NCI-H1694 (cell line): ENCODE measurements at regions not wholly inside any gene's neighbourhood (a gene's known extent, or its start where the extent isn't known, plus 50 kb on each side); places are given as distances from the start of the nearest gene placed in this dataset.
"Not testable (repeated sequence)": the region's sequence is repeated elsewhere in the genome, so short reads cannot be mapped to it uniquely, and the experiment has no call there.

ENCODE experiments used
- DNase-seq: peaks from one replicate; lab custom pipeline; 2025; lab: John Stamatoyannopoulos, UW

- no peak for DNase-seq
Observed at GRCh38 chr10:65032867-65033769, 1511.9 kb downstream of the REEP3 start.

DNA sequence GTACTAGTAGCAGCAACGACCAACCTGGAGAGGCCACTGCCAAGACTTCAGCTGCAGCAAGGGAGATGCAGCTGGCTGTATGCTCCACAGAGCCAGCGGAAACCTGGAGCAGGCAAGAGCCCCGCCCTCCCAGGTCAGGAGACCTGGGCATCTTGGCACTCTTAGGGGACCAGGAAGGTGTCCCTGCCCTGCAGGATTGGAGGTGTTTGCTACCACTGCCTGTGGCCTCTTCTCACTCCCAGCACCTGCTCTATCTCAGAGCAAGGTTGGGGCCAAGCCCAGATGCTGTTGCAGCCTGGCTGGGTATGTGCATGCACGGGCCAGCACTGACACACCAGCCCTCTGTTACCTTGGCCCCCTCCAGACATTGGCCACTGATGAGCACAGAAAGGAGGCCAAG, 1512.8 kb downstream of the REEP3 start:
- no peak for DNase-seq

DNA sequence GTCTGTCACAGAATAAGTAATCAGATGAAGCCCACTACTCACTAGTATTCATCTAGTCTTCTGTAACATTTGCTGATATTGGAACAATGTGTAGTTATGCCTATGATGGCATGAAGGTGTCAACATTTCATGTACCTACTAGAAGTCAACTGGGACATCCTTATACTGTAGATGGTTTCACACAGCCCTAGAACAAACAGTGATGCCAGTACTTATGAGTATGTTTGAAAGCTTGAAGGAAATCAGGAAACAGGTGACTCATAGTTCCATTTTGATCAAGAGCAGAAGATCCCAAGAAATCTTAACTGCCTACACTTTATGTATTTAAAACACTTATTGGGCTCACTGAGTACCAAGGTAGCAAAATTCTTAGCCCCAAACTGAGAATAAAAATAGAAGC, 1519.6 kb downstream of the REEP3 start:
- DNase-seq = no peak

DNA sequence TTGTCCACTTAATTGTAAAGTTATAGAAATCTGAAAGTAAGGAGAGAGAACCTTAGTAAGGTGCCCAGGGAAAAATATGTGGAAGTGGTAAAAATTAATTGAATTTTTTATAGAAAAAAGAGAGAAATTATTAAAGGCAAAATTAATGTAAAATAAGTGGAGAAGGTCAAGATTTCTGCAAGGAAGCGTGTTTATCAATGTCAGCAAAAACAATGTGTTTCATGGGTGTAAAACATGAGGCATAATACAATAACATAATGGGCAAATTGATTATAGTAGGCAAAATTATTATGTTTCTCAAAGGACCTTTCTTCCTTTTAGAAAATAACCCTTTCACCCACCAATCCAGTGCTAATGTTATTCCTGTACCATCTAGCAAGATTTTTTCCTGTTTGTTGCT, 1520.1 kb downstream of the REEP3 start:
- DNase-seq = no peak

GRCh38 chr10:65042496-65042895, 1521.3 kb downstream of the REEP3 start:
- DNase-seq = no peak

DNA sequence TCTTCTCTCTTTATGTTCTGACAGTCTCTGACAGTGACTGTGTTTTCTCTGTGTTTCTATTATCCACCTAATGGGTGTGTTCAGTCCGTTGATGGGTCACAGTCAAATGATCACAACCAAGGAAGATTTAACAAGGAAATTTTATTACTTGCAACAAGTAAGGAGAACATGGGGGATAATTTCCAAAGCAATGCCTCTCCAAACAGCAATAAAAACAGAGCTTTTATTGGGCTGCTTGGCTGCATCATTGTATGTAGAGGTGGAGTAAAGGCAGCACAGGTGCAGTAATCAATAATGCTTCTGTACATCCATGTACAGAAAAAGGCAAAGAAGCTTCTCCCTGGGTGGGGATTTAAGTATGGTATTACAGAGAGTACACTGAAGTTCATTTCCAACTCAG, 1525.6 kb downstream of the REEP3 start:
- DNase-seq = no peak

GRCh38 chr10:65052111-65052510, 1530.9 kb downstream of the REEP3 start:
- DNase-seq = not testable (repeated sequence)

DNA sequence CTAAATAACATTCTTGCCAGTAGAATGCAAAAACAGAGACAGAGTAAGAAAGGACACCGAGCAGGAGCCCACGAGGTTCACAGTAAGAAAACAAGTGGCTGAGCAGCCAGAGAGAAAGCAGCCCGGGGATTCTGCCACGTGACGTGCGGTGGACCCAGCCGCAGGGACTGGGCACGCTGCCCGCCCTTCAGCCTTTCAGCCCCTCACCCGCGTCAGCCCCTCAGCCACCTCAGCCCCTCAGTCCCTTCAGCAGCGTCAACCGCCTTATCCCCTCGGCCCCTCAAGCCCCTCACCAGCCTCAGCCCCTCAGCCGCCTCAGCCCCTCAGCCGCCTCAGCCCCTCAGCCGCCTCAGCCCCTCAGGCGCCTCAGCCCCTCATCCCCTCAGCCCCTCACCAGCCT, 1532.2 kb downstream of the REEP3 start:
- DNase-seq = not testable (repeated sequence)

- DNase-seq = not testable (repeated sequence)
Observed at GRCh38 chr10:65053831-65054351, 1532.7 kb downstream of the REEP3 start.

- not testable (repeated sequence) for DNase-seq
Observed at GRCh38 chr10:65054701-65055100, 1533.5 kb downstream of the REEP3 start.

DNA sequence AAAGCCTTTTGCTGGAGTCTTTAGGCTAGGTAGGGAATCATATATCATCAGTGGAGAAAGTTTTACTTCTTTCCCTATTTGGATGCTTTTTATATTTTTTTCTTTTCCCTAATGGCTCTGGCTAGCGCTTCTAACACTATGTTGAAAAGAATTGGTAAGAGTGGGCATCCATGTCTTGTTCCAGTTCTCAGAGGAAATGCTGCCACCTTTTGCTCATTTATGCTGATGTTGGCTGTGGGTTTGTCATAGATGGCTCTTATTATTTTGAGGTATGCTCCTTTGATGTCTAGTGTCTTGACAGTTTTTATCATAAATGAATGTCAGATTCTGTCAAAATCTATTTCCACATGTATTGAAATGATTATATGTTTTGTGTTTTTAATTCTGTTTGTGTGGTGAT, 1544.1 kb downstream of the REEP3 start:
- no peak for DNase-seq

GRCh38 chr10:65083222-65083621, 1562.0 kb downstream of the REEP3 start:
- DNase-seq = no peak

DNA sequence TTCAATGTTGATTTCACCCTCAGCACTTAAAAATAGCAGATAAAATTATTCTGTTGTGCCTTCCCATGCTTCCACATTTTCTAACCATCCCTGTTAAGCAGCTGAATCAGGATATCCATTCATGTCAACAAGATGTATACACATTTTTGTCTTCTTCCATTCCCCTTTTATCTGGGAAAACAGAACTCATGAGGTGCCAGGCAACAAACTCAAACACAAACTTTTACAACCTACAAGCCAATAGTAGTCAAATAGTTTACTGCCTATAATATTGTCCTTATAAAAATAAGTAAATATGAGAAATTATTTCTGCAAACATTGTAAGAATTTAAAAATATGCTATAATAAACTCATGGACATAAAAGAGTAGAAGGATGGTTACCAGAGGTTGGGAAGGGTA, 1569.8 kb downstream of the REEP3 start:
- no peak for DNase-seq

DNA sequence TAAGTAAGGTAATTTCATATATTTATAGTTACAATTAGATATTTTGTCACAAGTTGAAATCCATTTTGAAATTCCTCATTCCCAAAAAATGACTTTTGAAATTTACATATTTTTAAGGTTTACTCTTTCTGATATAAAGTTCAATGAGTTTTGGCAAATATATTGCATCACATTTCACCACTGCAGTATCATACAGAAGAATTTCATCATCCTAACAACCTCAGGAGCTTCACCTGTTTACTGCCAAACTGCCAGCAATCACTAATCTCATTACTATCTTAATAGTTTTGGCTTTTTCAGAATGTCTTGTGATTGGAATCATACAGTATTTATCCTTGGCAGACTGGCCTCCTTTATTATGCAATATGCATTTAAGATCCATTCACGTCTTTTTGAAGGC, 1578.9 kb downstream of the REEP3 start:
- no peak for DNase-seq

- DNase-seq = not testable (repeated sequence)
Observed at GRCh38 chr10:65100881-65101280, 1579.7 kb downstream of the REEP3 start.

GRCh38 chr10:65110009-65110408, 1588.8 kb downstream of the REEP3 start:
- no peak for DNase-seq

- not testable (repeated sequence) for DNase-seq
Observed at GRCh38 chr10:65111059-65111458, 1589.9 kb downstream of the REEP3 start.

DNA sequence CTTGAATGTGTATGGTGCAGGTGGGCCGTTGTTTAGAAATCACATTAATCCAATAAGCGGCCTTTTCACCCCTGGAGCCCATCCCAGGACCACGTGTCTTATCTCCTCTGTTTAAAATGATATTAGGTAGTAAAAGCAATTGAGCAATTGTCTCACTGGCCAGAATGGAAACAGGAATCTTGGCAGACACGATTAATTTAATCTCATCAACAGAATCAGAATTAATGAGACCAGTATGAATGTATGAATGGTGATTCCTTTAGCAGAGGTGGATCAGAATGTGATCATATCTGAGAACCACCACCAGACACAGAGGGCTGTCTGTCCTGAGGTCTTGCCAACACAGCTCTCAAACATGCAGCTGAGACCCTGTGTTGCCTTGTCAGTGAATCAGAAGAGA, 1591.4 kb downstream of the REEP3 start:
- DNase-seq = no peak

DNA sequence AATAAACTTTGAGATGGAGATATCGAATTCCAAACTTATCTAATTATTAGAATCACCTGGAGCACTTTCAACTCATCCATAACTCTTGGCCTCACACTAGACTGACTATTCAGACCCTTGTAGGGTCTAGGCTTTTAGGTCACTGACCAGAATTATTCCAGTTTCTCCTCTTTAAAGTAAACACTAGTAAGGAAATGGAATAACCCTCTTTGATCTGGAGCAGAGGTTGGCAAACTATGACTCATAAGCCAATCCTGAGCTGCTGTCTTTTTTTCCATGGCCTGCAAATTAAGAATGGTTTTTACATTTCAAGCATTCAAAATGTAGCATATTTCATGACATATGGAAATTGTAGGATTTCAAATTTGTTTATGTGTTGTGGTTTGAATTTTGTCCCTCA, 1601.9 kb downstream of the REEP3 start:
- DNase-seq = no peak

DNA sequence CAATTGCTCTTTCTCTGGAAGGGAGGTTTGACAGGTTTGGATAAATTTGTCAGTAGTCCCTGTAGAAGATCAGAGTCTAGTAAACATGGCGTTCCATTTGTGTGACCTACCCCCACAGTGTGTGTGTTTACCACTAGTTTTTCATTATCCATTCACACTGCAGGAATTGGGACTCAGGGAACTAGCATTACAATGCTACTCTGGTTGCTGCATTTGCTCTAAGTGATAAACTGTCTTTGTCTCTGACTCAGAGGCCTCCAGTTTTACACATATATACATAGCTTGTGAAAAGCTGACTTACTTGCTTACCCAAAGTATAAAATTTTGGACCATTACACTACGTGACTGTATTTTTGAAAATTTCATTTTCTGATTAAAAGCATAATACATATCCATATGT, 1604.0 kb downstream of the REEP3 start:
- no peak for DNase-seq

DNA sequence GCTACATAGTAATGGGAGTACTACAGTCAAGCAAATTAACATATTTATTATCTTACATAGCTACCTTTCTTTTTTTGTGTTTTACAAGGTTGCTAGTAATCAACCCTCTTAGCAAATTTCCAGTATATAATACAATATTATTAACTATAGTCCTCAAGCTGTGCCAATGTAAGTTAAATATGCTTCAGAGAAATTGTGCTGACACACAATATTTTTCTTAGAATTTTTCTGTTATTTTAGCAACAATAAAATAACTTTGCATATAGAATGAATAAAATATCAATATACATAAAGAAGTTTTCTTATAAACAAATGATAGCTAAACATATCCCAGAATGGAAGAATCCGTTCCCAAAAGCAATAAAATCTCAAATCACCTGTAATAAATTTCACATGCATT, 1605.1 kb downstream of the REEP3 start:
- no peak for DNase-seq

- no peak for DNase-seq
Observed at GRCh38 chr10:65128277-65128676, 1607.1 kb downstream of the REEP3 start.

GRCh38 chr10:65130162-65130758, 1609.1 kb downstream of the REEP3 start:
- no peak for DNase-seq
